Psoas muscle (tissue), 7 donors: ENCODE measurements at regions not wholly inside any gene's neighbourhood (a gene's known extent, or its start where the extent isn't known, plus 50 kb on each side); places are given as distances from the start of the nearest gene placed in this dataset.
"Not testable (repeated sequence)": the region's sequence is repeated elsewhere in the genome, so short reads cannot be mapped to it uniquely, and the experiment has no call there.

Experiments used
- ATAC-seq, 4 donors: fragments of 200-7000 bp; cut with Tn5 transposase; one replicate each; pipeline ENCODE4 v1.9.1; 2020; ENCODE audit warnings: moderate library complexity in 3 of 4, mild to moderate bottlenecking in 2 of 4
- DNase-seq, 2 donors: peaks; one replicate each; pipeline ENCODE4 v3.0.0-alpha.2; 2020
- H3K27ac ChIP-seq: fragments of 200-600 bp; one replicate; pipeline ENCODE4 v1.8.0; 2022
- H3K27me3 ChIP-seq, 3 donors: fragments of 200-600 bp in 1 of 3; one replicate each; pipeline versions ENCODE4 v1.6.1 to v1.8.0; 2013 to 2022; ENCODE audit warnings: low read length in 2 of 3, mild to moderate bottlenecking in 2 of 3, moderate library complexity in 1 of 3; ENCODE audit not compliant: insufficient read depth in 3 of 3
- H3K36me3 ChIP-seq, 2 donors: fragments of 200-600 bp in 1 of 2; one replicate each; pipeline versions ENCODE4 v1.6.1 to v1.8.0; 2013 to 2022; ENCODE audit warnings: low read depth in 1 of 2, mild to moderate bottlenecking in 1 of 2, moderate library complexity in 1 of 2; ENCODE audit not compliant: insufficient read depth in 1 of 2
- H3K4me1 ChIP-seq: fragments of 200-600 bp; one replicate; pipeline ENCODE4 v1.8.0; 2022
- H3K4me3 ChIP-seq: fragments of 200-600 bp; one replicate; pipeline ENCODE4 v1.8.0; 2022; ENCODE audit warnings: mild to moderate bottlenecking
- H3K9me3 ChIP-seq: fragments of 200-600 bp; one replicate; pipeline ENCODE4 v1.8.0; 2022
- CTCF ChIP-seq: fragments of 200-600 bp; IDR thresholded peaks from one replicate; pipeline ENCODE4 v1.8.0; 2022; ENCODE audit warnings: antibody characterized with exemption
- WGBS, 3 donors: extraction: QIAGEN DNeasy Blood & Tissue Kit; methylation state at CpG; one replicate each; pipeline versions ENCODE4 v1.1.6 to v1.1.7; 2013; 5-methylcytosine and 5-hydroxymethylcytosine counted together
- intact Hi-C, 2 donors: fragments of 100-400 bp; cut with DNase I; formaldehyde crosslinking; loops; one replicate each; pipeline versions ENCODE4 v1.11.0 to v1.14.2; 2022
- donor health status: healthy with polysubstance abuse.
- donor health status: DM: no; HTN: no; CAD: no; lungs with moderate emphysema.
- donor health status: Bipolar disorder and iron deficiency.
- donor health status: healthy.
- donor health status: DM: yes; HTN: yes; CAD: no.
- donor health status: DM: no; HTN: no; CAD: no.
- donor health status: DM: yes; HTN: yes; CAD: no.

- H3K4me1 ChIP-seq, H3K9me3 ChIP-seq, DNase-seq, H3K27me3 ChIP-seq, H3K27ac ChIP-seq, intact Hi-C loops, H3K36me3 ChIP-seq, H3K4me3 ChIP-seq, ATAC-seq: not testable (repeated sequence)
- 72 to 75% (median 73%) methylated on average over 13 of the region's 13 CpGs for WGBS, 3 donors
Measured at GRCh38 chr15:20276312-20277114, 265.1 kb downstream of the GOLGA6L6 start.

DNA sequence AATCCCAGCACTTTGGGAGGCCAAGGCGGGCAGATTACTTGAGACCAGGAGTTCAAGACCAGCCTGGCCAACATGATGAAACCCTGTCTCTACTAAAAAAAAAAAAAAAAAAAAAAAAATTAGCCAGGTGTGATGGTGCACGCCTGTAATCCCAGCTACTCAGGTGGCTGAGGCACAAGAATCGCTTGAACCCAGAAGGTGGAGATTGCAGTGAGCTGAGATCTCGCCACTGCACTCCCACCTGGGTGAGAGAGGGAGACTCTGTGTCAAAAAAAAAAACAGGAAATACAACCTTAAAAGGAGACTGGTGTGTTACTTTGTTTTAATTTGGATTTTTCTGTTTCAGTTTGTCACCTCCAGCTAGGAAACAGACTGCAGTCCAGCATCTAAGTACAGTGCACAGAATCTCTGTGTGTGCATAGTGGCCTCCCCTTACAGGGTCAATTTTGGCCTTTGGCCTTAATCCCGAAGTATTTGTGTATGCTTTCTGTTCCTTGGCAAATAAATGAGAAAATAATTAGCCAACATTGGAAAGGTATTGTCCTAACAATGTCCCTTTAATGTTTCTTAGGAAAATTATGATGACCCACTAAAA is 266.1 kb downstream of the GOLGA6L6 start:
- H3K4me1 ChIP-seq, H3K36me3 ChIP-seq, ATAC-seq, H3K4me3 ChIP-seq, H3K27me3 ChIP-seq, H3K27ac ChIP-seq, H3K9me3 ChIP-seq, DNase-seq, intact Hi-C loops: not testable (repeated sequence)
- WGBS, 3 donors = 55 to 66% (median 62%) methylated on average over 5 of the region's 5 CpGs

GRCh38 chr15:20272422-20273184 is 269.0 kb downstream of the GOLGA6L6 start:
- Histone ChIP-seq H3K27ac (no peak overlapping the region), H3K4me3 (no peak overlapping the region), H3K36me3 (no peaks in the 10 kb centered on the region), H3K27me3 (no peaks in the 10 kb centered on the region), H3K9me3 (peaks cover 4% of the 10 kb centered on the region), H3K4me1 (no peaks in the 10 kb centered on the region)
- intact Hi-C loops = no loop called here
- 73 to 76% (median 76%) methylated on average over 14 of the region's 14 CpGs for WGBS, 3 donors
- no peak for TF ChIP-seq CTCF
- DNase-seq (no peak), ATAC-seq (peak in 1 of 4 donors; percentile 17)

DNA sequence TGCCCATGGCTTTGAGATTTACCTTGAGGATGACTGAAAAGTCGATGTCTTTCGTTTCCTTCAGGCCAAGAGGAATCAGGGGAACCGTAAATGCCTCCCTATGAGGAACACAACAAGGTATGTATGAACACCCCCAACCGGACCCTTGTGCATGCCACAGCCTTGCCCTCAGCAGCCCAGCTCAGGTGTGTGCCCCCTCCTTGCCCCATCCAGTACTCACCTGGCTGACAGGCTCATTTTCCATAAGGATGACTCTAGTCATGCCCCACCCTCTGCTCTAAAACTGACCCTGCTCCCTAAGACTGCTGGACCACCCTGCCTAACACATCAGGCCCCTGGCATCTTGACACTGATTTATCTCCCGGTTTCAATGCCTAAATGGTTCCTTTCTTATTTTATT is 270.0 kb downstream of the GOLGA6L6 start:
- 59 to 61% (median 60%) methylated on average over 5 of the region's 5 CpGs for WGBS, 3 donors
- peaks cover 4% of the 10 kb centered on the region for H3K9me3 ChIP-seq
- intact Hi-C loops = no loop called here
- no peaks in the 10 kb centered on the region for H3K27me3 ChIP-seq
- H3K27ac ChIP-seq = no peak overlapping the region
- no peak for ATAC-seq
- no peaks in the 10 kb centered on the region for H3K36me3 ChIP-seq
- no peaks in the 10 kb centered on the region for H3K4me1 ChIP-seq
- TF ChIP-seq CTCF = no peak
- no peak for DNase-seq
- H3K4me3 ChIP-seq = no peak overlapping the region

- H3K27me3 ChIP-seq, H3K4me3 ChIP-seq, H3K4me1 ChIP-seq, DNase-seq, H3K9me3 ChIP-seq, ATAC-seq, intact Hi-C loops, H3K36me3 ChIP-seq, H3K27ac ChIP-seq: not testable (repeated sequence)
- 79 to 92% (median 92%) methylated on average over 5 of the region's 5 CpGs for WGBS, 3 donors
Measured at GRCh38 chr15:20269956-20270355, 271.6 kb downstream of the GOLGA6L6 start.

GRCh38 chr15:20267996-20268395 is 273.6 kb downstream of the GOLGA6L6 start:
- not testable (repeated sequence) for DNase-seq, H3K9me3 ChIP-seq, ATAC-seq

GRCh38 chr15:20267051-20267730 is 274.4 kb downstream of the GOLGA6L6 start:
- 61 to 65% (median 64%) methylated on average over 6 of the region's 6 CpGs for WGBS, 3 donors
- H3K4me3 ChIP-seq, DNase-seq, intact Hi-C loops, H3K4me1 ChIP-seq, ATAC-seq, H3K27ac ChIP-seq, H3K9me3 ChIP-seq, H3K36me3 ChIP-seq, H3K27me3 ChIP-seq: not testable (repeated sequence)

More at GRCh38 chr15:20267996-20268395, 273.6 kb downstream of the GOLGA6L6 start:
- H3K27ac ChIP-seq, H3K4me3 ChIP-seq, H3K27me3 ChIP-seq, intact Hi-C loops, H3K4me1 ChIP-seq, H3K36me3 ChIP-seq: not testable (repeated sequence)
- WGBS, 3 donors = 87 to 93% (median 89%) methylated on average over 6 of the region's 6 CpGs

GRCh38 chr15:20265710-20266109 is 275.9 kb downstream of the GOLGA6L6 start:
- ATAC-seq, H3K27ac ChIP-seq, H3K27me3 ChIP-seq, intact Hi-C loops, H3K36me3 ChIP-seq, H3K4me1 ChIP-seq, H3K9me3 ChIP-seq, H3K4me3 ChIP-seq, DNase-seq: not testable (repeated sequence)
- WGBS, 3 donors = 82 to 90% (median 84%) methylated on average over 1 of the region's 1 CpG
